ENCODE measurements at regions not wholly inside any gene's neighbourhood (a gene's known extent, or its start where the extent isn't known, plus 50 kb on each side); places are given as distances from the start of the nearest gene placed in this dataset.

- DNase-seq, result no peak
Observed at GRCh38 chr20:22504829-22505377, 79.5 kb downstream of the FOXA2 start.

- no peak for DNase-seq
Observed at GRCh38 chr20:22503577-22503976, 80.8 kb downstream of the FOXA2 start.

- DNase-seq, result no peak
Observed at GRCh38 chr20:22502731-22503191, 81.6 kb downstream of the FOXA2 start.

- DNase-seq, result no peak
Observed at GRCh38 chr20:22501566-22502344, 82.6 kb downstream of the FOXA2 start.

GRCh38 chr20:22501034-22501433 is 83.3 kb downstream of the FOXA2 start:
- DNase-seq, result no peak

- DNase-seq, result no peak
Observed at GRCh38 chr20:22499515-22500166, 84.7 kb downstream of the FOXA2 start.

- no peak for DNase-seq
Observed at GRCh38 chr20:22496817-22497216, 87.6 kb downstream of the FOXA2 start.

GRCh38 chr20:22495789-22496188 is 88.6 kb downstream of the FOXA2 start:
- no peak for DNase-seq

GRCh38 chr20:22495172-22495571 is 89.2 kb downstream of the FOXA2 start:
- no peak for DNase-seq

- no peak for DNase-seq
Observed at GRCh38 chr20:22492497-22492896, 91.9 kb downstream of the FOXA2 start.

- DNase-seq, result no peak
Observed at GRCh38 chr20:22491194-22491505, 93.2 kb downstream of the FOXA2 start.

GRCh38 chr20:22490287-22491193 is 93.8 kb downstream of the FOXA2 start:
- DNase-seq, result no peak

GRCh38 chr20:22489626-22490286 is 94.6 kb downstream of the FOXA2 start:
- DNase-seq, result no peak

GRCh38 chr20:22480336-22480735 is 104.0 kb downstream of the FOXA2 start:
- DNase-seq, result no peak

- no peak for DNase-seq
Observed at GRCh38 chr20:22475662-22476061, 108.7 kb downstream of the FOXA2 start.

GRCh38 chr20:22474224-22474623 is 110.1 kb downstream of the FOXA2 start:
- no peak for DNase-seq

GRCh38 chr20:22473293-22473692 is 111.1 kb downstream of the FOXA2 start:
- DNase-seq, result no peak

GRCh38 chr20:22472447-22473100 is 111.8 kb downstream of the FOXA2 start:
- no peak for DNase-seq

GRCh38 chr20:22471156-22471836 is 113.1 kb downstream of the FOXA2 start:
- no peak for DNase-seq

GRCh38 chr20:22470620-22471026 is 113.7 kb downstream of the FOXA2 start:
- no peak for DNase-seq

GRCh38 chr20:22466447-22467171 is 117.8 kb downstream of the FOXA2 start:
- no peak for DNase-seq
